ENCODE measurements at regions not wholly inside any gene's neighbourhood (a gene's known extent, or its start where the extent isn't known, plus 50 kb on each side); places are given as distances from the start of the nearest gene placed in this dataset.

- no peak overlapping the region for H2AFZ ChIP-seq (ENCODE audit: low read length)
- FAIRE-seq: no peak
- POLR2A ChIA-PET (ENCODE audit: partially characterized antibody): no interaction called here
Measured at GRCh38 chr10:105756386-105756785, 1115.3 kb downstream of the SORCS3 start.

More at GRCh38 chr10:105756386-105756785, 1115.3 kb downstream of the SORCS3 start:
- H4K20me1 ChIP-seq (replicated peaks in 1 of 2; ENCODE audit: control insufficient read depth in 1 of 2, insufficient read depth in 2 of 2, low read length in 2 of 2): no peaks in the 10 kb centered on the region
- WGBS, 2 experiments (ENCODE audit: extremely low coverage in 1 of 2, insufficient coverage in 1 of 2, insufficient read length in 1 of 2, insufficient replicate concordance in 2 of 2, low coverage in 1 of 2, low lambda C conversion rate in 2 of 2, missing lambda C conversion rate in 1 of 2): 92% methylated on average over 3 of the region's 3 CpGs; no CpG with 5 or more reads in 1 of the 2 experiments
- H2BK15ac ChIP-seq (ENCODE audit: low read length): no peak overlapping the region
- H3K23me2 ChIP-seq (ENCODE audit: low read depth, low read length): no peaks in the 10 kb centered on the region; the same call in 1 of the 2 replicates
- no peak overlapping the region for H3K27ac ChIP-seq (ENCODE audit: low read depth, low read length)
- H2BK120ac ChIP-seq (replicated peaks; ENCODE audit: low read depth, low read length): no peak overlapping the region
- no peak overlapping the region for H3K4me2 ChIP-seq (ENCODE audit: insufficient read depth in 1 of 2, low read depth in 2 of 2, low read length in 2 of 2)
- no peak for DNase-seq (ENCODE audit: low read depth in 1 of 2, low spot score in 2 of 2)
- H3K56ac ChIP-seq (replicated peaks; ENCODE audit: insufficient read length, low read depth, low read length): no peak overlapping the region
- CTCF ChIA-PET (ENCODE audit: partially characterized antibody): no interaction called here
- no peak overlapping the region for H3K4me3 ChIP-seq (ENCODE audit: extremely low read depth in 1 of 4, insufficient read depth in 2 of 4, low read depth in 3 of 4, low read length in 4 of 4)
- no peaks in the 10 kb centered on the region for H3K27me3 ChIP-seq (replicated peaks in 1 of 4; ENCODE audit: control insufficient read depth in 3 of 4, extremely low read depth in 1 of 4, insufficient read depth in 3 of 4, low read length in 3 of 4)
- no peaks in the 10 kb centered on the region for H3K79me1 ChIP-seq (ENCODE audit: low read depth, low read length)
- H4K8ac ChIP-seq (ENCODE audit: extremely low read depth, insufficient read depth, low read length): no peak overlapping the region
- no peak overlapping the region for H2BK12ac ChIP-seq (ENCODE audit: low read depth, low read length)
- no peak overlapping the region for H3K18ac ChIP-seq (ENCODE audit: extremely low read depth, low read length)
- H3K14ac ChIP-seq (ENCODE audit: insufficient read length): no peak overlapping the region
- TF ChIP-seq KDM5A (IDR thresholded peaks at IDR 0.05; ENCODE audit: low read length) (no peak), KDM4A (IDR thresholded peaks at IDR 0.05; ENCODE audit: low read depth, low read length, severe bottlenecking) (no peak), TAF1 (IDR thresholded peaks at IDR 0.05; ENCODE audit: low read depth, low read length) (no peak), SP1 (IDR thresholded peaks at IDR 0.05; ENCODE audit: low read depth, low read length) (no peak), CHD2 (IDR thresholded peaks at IDR 0.05; ENCODE audit: low read length) (no peak), YY1 (IDR thresholded peaks at IDR 0.05; ENCODE audit: low read depth, low read length) (no peak)
- no peak overlapping the region for H2BK5ac ChIP-seq (ENCODE audit: low read depth, low read length)
- no peak overlapping the region for H2AK5ac ChIP-seq (ENCODE audit: low read depth, low read length)
- no peaks in the 10 kb centered on the region; a peak in 1 of 7 replicates for H3K4me1 ChIP-seq (replicated peaks in 1 of 4; ENCODE audit: control insufficient read depth in 3 of 4, insufficient read depth in 4 of 4, low read length in 3 of 4)
- no peak overlapping the region for H3K9ac ChIP-seq (replicated peaks in 1 of 4; ENCODE audit: extremely low read depth in 1 of 4, low read depth in 3 of 4, low read length in 3 of 4)
- H3K9me3 ChIP-seq (ENCODE audit: insufficient read depth in 2 of 2, low read depth in 1 of 2, low read length in 1 of 2): no peaks in the 10 kb centered on the region
- no peaks in the 10 kb centered on the region for H3K36me3 ChIP-seq (ENCODE audit: control insufficient read depth in 2 of 4, insufficient read depth in 4 of 4, low read length in 3 of 4)
- H4K91ac ChIP-seq (replicated peaks; ENCODE audit: insufficient read length, low read length): no peak overlapping the region
- H2BK20ac ChIP-seq (ENCODE audit: low read length): no peak overlapping the region
- H3K79me2 ChIP-seq (ENCODE audit: control insufficient read depth in 1 of 2, insufficient read depth in 2 of 2, low read length in 2 of 2): no peaks in the 10 kb centered on the region
- H3K23ac ChIP-seq (ENCODE audit: insufficient read length): no peak overlapping the region
- no peak overlapping the region for H3K4ac ChIP-seq (replicated peaks; ENCODE audit: insufficient read length, low read depth, low read length)
- no peak overlapping the region for H4K5ac ChIP-seq (ENCODE audit: insufficient read length, low read depth, low read length)
